ENCODE measurements at regions not wholly inside any gene's neighbourhood (a gene's known extent, or its start where the extent isn't known, plus 50 kb on each side); places are given as distances from the start of the nearest gene placed in this dataset.

DNA sequence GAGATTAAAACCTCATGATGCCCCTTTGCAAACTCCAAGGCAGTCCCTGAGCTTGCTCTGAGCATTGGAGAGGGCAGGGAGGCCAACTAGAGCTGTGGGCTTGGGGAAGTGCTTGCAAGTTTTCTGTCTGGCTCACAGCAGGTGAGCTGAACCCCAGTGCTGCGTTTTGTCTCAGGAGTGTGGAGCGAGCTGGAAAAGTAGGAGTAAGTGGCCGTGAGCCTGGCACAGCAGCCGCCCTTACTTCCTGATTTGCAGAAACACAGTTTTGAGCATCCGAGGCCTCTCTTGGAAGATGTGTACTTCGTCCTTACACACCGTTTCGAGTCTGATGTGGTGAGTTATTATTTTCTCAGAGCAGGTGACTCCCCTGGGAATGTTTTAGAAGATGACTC, 221.2 kb upstream of the C1orf174 start:
- Histone ChIP-seq H3K4me2 (ENCODE audit: insufficient read depth, low read length) (no peak overlapping the region), H3K4me3 (ENCODE audit: low read depth in 1 of 2, low read length in 2 of 2) (no peak overlapping the region), H3K27me3 (ENCODE audit: insufficient read depth, low read length, poor library complexity) (no peaks in the 10 kb centered on the region)

GRCh38 chr1:4121834-4122512, 221.9 kb upstream of the C1orf174 start:
- Histone ChIP-seq H3K9ac (ENCODE audit: low read depth, low read length) (no peak overlapping the region), H3K4me3 (ENCODE audit: low read depth in 1 of 2, low read length in 2 of 2) (no peak overlapping the region), H4K20me1 (ENCODE audit: insufficient read depth, low read length) (no peaks in the 10 kb centered on the region), H3K27ac (ENCODE audit: low read length) (no peak overlapping the region), H3K79me2 (ENCODE audit: insufficient read depth, low read length) (no peaks in the 10 kb centered on the region), H3K4me1 (ENCODE audit: insufficient read depth, low read length) (no peaks in the 10 kb centered on the region), H3K4me2 (ENCODE audit: insufficient read depth, low read length) (no peak overlapping the region), H2AFZ (ENCODE audit: low read depth, low read length) (no peak overlapping the region), H3K9me3 (ENCODE audit: insufficient read depth, low read length, severe bottlenecking) (no peaks in the 10 kb centered on the region), H3K27me3 (ENCODE audit: insufficient read depth, low read length, poor library complexity) (no peaks in the 10 kb centered on the region), H3K36me3 (ENCODE audit: insufficient read depth, low read length) (no peaks in the 10 kb centered on the region)
- DNase-seq (no peak), ATAC-seq (ENCODE audit: insufficient read depth, low read depth) (no peak)
- TF ChIP-seq, protein P1, sequence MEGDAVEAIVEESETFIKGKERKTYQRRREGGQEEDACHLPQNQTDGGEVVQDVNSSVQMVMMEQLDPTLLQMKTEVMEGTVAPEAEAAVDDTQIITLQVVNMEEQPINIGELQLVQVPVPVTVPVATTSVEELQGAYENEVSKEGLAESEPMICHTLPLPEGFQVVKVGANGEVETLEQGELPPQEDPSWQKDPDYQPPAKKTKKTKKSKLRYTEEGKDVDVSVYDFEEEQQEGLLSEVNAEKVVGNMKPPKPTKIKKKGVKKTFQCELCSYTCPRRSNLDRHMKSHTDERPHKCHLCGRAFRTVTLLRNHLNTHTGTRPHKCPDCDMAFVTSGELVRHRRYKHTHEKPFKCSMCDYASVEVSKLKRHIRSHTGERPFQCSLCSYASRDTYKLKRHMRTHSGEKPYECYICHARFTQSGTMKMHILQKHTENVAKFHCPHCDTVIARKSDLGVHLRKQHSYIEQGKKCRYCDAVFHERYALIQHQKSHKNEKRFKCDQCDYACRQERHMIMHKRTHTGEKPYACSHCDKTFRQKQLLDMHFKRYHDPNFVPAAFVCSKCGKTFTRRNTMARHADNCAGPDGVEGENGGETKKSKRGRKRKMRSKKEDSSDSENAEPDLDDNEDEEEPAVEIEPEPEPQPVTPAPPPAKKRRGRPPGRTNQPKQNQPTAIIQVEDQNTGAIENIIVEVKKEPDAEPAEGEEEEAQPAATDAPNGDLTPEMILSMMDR (IDR thresholded peaks at IDR 0.05; ENCODE audit: borderline replicate concordance, extremely low read depth, low read length, poor library complexity, severe bottlenecking), result no peak
- no peak for TF ChIP-seq EZH2 (IDR thresholded peaks at IDR 0.05; ENCODE audit: borderline replicate concordance, low read depth, low read length, severe bottlenecking)

More for the DNA sequence above, 221.2 kb upstream of the C1orf174 start:
- DNase-seq (no peak), ATAC-seq (ENCODE audit: insufficient read depth, low read depth) (no peak)
- no peaks in the 10 kb centered on the region for H3K9me3 ChIP-seq (ENCODE audit: insufficient read depth, low read length, severe bottlenecking)
- TF ChIP-seq, protein P1 (IDR thresholded peaks at IDR 0.05; ENCODE audit: borderline replicate concordance, extremely low read depth, low read length, poor library complexity, severe bottlenecking), result no peak
- TF ChIP-seq EZH2 (IDR thresholded peaks at IDR 0.05; ENCODE audit: borderline replicate concordance, low read depth, low read length, severe bottlenecking), result no peak
- H3K27ac ChIP-seq (ENCODE audit: low read length), result no peak overlapping the region
- H3K9ac ChIP-seq (ENCODE audit: low read depth, low read length), result no peak overlapping the region
- H4K20me1 ChIP-seq (ENCODE audit: insufficient read depth, low read length), result no peaks in the 10 kb centered on the region
- H2AFZ ChIP-seq (ENCODE audit: low read depth, low read length), result no peak overlapping the region
- H3K4me1 ChIP-seq (ENCODE audit: insufficient read depth, low read length), result no peaks in the 10 kb centered on the region
- H3K79me2 ChIP-seq (ENCODE audit: insufficient read depth, low read length), result no peaks in the 10 kb centered on the region
- no peaks in the 10 kb centered on the region for H3K36me3 ChIP-seq (ENCODE audit: insufficient read depth, low read length)

DNA sequence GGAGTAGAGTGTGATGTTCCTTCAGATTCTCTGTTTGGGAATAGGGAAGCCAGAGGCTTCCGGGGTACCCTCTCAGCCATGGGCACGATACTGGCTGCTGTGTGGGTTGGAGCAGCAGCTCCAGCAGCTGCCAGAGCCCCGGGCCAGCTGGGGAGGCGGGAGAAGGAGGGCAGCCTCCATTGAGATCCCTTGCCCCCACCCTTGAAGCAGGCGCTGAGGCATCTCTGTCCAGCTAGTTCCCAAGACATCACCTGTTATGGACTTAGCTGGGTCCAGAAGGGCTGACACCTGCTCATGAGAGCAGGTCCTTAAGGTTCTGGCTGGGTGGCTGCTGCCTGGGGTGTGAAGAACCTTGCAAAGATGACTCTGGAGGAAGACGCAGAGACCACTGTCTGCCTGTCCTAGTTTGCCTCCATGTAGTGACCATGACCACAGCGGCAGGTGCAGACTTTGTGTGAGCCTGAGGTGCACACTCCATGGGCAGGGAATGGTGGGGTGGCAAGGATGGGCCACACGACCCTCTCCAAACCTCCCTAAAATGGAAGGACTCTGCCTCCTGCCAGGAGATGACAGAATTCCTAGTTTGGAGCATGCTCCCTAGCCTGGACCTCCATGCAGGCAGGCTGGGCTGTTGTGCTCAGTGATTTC, 222.6 kb upstream of the C1orf174 start:
- no peak overlapping the region for H3K4me3 ChIP-seq (ENCODE audit: low read depth in 1 of 2, low read length in 2 of 2)
- H2AFZ ChIP-seq (ENCODE audit: low read depth, low read length), result no peak overlapping the region
- no peaks in the 10 kb centered on the region for H3K79me2 ChIP-seq (ENCODE audit: insufficient read depth, low read length)
- no peak overlapping the region for H3K27ac ChIP-seq (ENCODE audit: low read length)
- H3K9ac ChIP-seq (ENCODE audit: low read depth, low read length), result no peak overlapping the region
- H3K4me1 ChIP-seq (ENCODE audit: insufficient read depth, low read length), result no peaks in the 10 kb centered on the region
- ATAC-seq (ENCODE audit: insufficient read depth, low read depth) (no peak), DNase-seq (no peak)
- H3K36me3 ChIP-seq (ENCODE audit: insufficient read depth, low read length), result no peaks in the 10 kb centered on the region
- H3K9me3 ChIP-seq (ENCODE audit: insufficient read depth, low read length, severe bottlenecking), result no peaks in the 10 kb centered on the region
- no peaks in the 10 kb centered on the region for H4K20me1 ChIP-seq (ENCODE audit: insufficient read depth, low read length)
- H3K4me2 ChIP-seq (ENCODE audit: insufficient read depth, low read length), result no peak overlapping the region
- no peaks in the 10 kb centered on the region for H3K27me3 ChIP-seq (ENCODE audit: insufficient read depth, low read length, poor library complexity)
- TF ChIP-seq EZH2 (IDR thresholded peaks at IDR 0.05; ENCODE audit: borderline replicate concordance, low read depth, low read length, severe bottlenecking), result no peak
- TF ChIP-seq, protein P1 (IDR thresholded peaks at IDR 0.05; ENCODE audit: borderline replicate concordance, extremely low read depth, low read length, poor library complexity, severe bottlenecking), result no peak

All from DND-41 (cell line).